Fibroblast of the aortic adventitia (primary cell): ENCODE measurements at regions not wholly inside any gene's neighbourhood (a gene's known extent, or its start where the extent isn't known, plus 50 kb on each side); places are given as distances from the start of the nearest gene placed in this dataset.

Source experiments
- DNase-seq: peaks from one replicate; pipeline ENCODE4 v3.0.0-alpha.2; 2010; ENCODE audit warnings: low read depth
- H3K4me3 ChIP-seq: 2 replicates; pipeline ENCODE4 v1.5.1; 2011; ENCODE audit warnings: low read depth, mild to moderate bottlenecking, control low read depth, low read length, moderate library complexity
- CTCF ChIP-seq: IDR thresholded peaks from 2 replicates; pipeline ENCODE4 v1.5.1; 2011; ENCODE audit warnings: mild to moderate bottlenecking, low read length, control low read depth, inconsistent platforms; ENCODE audit not compliant: insufficient read depth

- no peak for TF ChIP-seq CTCF
- DNase-seq: no peak
- no peak overlapping the region for H3K4me3 ChIP-seq
These were observed 298.5 kb downstream of the OMA1 start for GRCh38 chr1:58248072-58248471.

- H3K4me3 ChIP-seq: no peak overlapping the region
- DNase-seq: no peak
- no peak for TF ChIP-seq CTCF
These were observed 300.0 kb downstream of the OMA1 start for GRCh38 chr1:58246549-58246948.

- TF ChIP-seq CTCF: no peak
- H3K4me3 ChIP-seq: no peak overlapping the region
- no peak for DNase-seq
These were observed 301.7 kb downstream of the OMA1 start for GRCh38 chr1:58244872-58245271.

- no peak for DNase-seq
- TF ChIP-seq CTCF: no peak
- no peak overlapping the region for H3K4me3 ChIP-seq
These were observed 307.7 kb downstream of the OMA1 start for GRCh38 chr1:58238846-58239245.

- no peak for DNase-seq
- no peak overlapping the region for H3K4me3 ChIP-seq
- TF ChIP-seq CTCF: no peak
These were observed 312.8 kb downstream of the OMA1 start for GRCh38 chr1:58233729-58234128.

- TF ChIP-seq CTCF: no peak
- no peak overlapping the region for H3K4me3 ChIP-seq
- DNase-seq: no peak
These were observed 315.3 kb downstream of the OMA1 start for GRCh38 chr1:58231204-58231603.

GRCh38 chr1:58227604-58228003, 318.9 kb downstream of the OMA1 start:
- no peak for TF ChIP-seq CTCF
- no peak for DNase-seq

More at GRCh38 chr1:58227604-58228003, 318.9 kb downstream of the OMA1 start:
- H3K4me3 ChIP-seq: no peak overlapping the region
